ENCODE measurements at regions not wholly inside any gene's neighbourhood (a gene's known extent, or its start where the extent isn't known, plus 50 kb on each side); places are given as distances from the start of the nearest gene placed in this dataset.
A peak's percentile ranks its signal among the peaks of the same experiment; 100 is the strongest.

DNA sequence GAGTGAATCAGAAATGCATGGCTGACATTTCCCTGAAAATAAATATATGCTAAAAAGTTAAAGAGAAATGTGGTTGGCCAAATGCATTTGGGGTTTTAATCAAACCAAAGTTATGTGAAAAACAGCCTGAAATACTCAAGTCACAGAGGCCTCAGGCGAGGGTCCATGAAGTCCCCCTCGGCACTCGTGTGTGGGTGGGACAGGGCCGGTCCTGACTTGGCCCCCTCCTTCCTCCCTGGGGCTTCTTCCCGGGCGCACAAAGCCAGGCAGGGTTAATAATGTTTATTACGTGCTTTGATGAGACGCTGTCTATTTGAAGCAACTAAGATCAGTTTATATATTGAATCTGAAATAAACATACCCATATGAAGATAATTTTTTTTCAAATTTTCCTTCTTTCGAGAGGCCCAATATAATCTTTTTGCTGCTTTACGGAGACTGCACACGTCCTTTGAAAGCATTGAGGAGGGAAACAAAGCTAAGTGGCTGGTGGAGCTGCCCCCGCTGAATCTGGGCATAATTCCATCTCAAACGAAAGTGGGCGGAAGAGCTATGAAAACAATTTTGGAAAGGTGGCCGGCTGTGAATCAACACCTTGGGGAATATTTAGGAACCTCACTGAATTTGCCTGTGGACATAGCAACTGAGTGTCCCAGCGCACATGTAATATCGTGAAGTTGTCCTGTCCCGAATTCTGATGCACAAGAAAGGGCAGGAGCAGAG, 55.8 kb upstream of the SMOC2 start:
- DNase-seq (peak in 1 of 4 donors; percentile 38), ATAC-seq (no peak)
- H3K27me3 ChIP-seq, result peaks cover 0 to 35% of the 10 kb centered on the region in 2 donors
- no peak overlapping the region for H3K4me3 ChIP-seq
- peaks cover 0 to 18% of the 10 kb centered on the region in 2 donors for H3K9me3 ChIP-seq
- H3K36me3 ChIP-seq, result no peaks in the 10 kb centered on the region
- H3K27ac ChIP-seq, result peak overlapping the region in 1 of 2 donors; percentile 69
- no peaks in the 10 kb centered on the region for H3K4me1 ChIP-seq
- intact Hi-C loops (cut with DNase I), result no loop called here
- TF ChIP-seq, protein P1, sequence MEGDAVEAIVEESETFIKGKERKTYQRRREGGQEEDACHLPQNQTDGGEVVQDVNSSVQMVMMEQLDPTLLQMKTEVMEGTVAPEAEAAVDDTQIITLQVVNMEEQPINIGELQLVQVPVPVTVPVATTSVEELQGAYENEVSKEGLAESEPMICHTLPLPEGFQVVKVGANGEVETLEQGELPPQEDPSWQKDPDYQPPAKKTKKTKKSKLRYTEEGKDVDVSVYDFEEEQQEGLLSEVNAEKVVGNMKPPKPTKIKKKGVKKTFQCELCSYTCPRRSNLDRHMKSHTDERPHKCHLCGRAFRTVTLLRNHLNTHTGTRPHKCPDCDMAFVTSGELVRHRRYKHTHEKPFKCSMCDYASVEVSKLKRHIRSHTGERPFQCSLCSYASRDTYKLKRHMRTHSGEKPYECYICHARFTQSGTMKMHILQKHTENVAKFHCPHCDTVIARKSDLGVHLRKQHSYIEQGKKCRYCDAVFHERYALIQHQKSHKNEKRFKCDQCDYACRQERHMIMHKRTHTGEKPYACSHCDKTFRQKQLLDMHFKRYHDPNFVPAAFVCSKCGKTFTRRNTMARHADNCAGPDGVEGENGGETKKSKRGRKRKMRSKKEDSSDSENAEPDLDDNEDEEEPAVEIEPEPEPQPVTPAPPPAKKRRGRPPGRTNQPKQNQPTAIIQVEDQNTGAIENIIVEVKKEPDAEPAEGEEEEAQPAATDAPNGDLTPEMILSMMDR (IDR thresholded peaks at IDR 0.05), result no peak

DNA sequence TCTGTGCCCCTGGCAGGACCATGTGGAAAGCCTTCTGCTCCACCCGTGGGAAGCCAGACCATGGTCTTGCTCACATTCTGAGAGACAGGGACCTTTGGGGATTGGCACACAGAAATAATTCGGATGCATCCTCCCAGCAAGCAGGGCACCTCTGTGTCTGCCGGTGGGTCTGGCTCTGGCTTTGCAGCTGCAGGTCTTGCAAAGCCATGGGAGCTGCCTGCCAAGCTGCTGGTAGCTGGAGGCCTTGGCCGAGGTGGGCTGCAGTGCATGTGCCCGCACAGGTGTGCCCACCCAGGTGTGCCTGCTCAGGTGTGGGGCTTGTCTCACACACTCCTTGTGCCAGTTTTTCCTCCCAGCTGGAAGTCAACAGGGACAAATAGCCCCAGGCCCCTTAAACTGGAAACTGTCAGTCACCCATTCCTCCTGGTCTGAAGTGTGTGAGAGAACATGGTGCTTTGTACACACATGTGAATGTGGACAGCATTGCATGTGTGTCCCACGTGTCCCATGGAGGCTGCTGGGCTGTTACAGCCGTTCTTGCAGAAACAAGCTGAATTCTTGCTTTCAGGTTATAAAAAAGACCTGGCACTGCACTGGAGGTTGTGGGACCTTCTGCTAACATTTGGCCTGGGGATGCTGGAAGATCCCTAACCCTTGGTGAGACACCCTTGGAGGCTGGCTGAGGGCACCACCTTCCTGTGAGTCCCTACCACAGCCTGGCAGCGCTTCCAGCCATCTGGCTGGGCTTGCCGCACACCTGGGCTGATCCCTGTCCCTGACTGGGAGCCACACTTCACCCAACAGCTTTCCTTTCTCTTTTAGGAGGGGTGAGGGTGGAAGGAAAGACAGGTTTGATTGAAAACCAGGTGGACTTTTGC, 54.9 kb upstream of the SMOC2 start:
- Histone ChIP-seq H3K9me3 (peaks cover 0 to 13% of the 10 kb centered on the region in 2 donors), H3K36me3 (no peaks in the 10 kb centered on the region), H3K27me3 (peaks cover 0 to 44% of the 10 kb centered on the region in 2 donors), H3K4me1 (no peaks in the 10 kb centered on the region), H3K4me3 (no peak overlapping the region), H3K27ac (no peak overlapping the region)
- no peak for ATAC-seq
- TF ChIP-seq, protein P1 (IDR thresholded peaks at IDR 0.05), result no peak
- intact Hi-C loops (cut with DNase I), result no loop called here
- peak in 1 of 4 donors; percentile 56 for DNase-seq

DNA sequence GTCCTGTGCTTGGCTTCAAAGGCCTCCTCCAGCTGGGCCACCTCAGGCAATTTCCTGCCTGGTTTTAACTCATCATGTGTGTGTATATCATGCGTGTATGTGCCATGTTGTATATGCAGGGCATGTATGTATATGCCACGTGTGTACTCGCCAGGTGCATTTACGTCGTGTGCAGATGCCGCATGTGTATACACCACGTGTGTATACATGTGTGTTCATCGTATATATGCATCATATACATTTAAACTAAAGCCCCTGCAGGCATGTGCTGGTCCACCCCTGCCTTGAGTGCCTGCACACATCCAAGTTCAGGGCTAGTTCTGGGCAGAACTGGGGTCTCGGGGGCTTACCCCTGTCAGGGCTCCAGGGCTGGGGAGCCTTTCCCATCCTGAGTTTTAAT, 54.0 kb upstream of the SMOC2 start:
- Histone ChIP-seq H3K9me3 (peaks cover 0 to 5% of the 10 kb centered on the region in 2 donors), H3K36me3 (no peaks in the 10 kb centered on the region), H3K4me3 (no peak overlapping the region), H3K27me3 (peaks cover 0 to 46% of the 10 kb centered on the region in 2 donors), H3K4me1 (no peaks in the 10 kb centered on the region), H3K27ac (no peak overlapping the region)
- intact Hi-C loops (cut with DNase I), result no loop called here
- ATAC-seq (no peak), DNase-seq (peak in 1 of 4 donors; percentile 37)
- TF ChIP-seq, protein P1 (IDR thresholded peaks at IDR 0.05), result no peak

DNA sequence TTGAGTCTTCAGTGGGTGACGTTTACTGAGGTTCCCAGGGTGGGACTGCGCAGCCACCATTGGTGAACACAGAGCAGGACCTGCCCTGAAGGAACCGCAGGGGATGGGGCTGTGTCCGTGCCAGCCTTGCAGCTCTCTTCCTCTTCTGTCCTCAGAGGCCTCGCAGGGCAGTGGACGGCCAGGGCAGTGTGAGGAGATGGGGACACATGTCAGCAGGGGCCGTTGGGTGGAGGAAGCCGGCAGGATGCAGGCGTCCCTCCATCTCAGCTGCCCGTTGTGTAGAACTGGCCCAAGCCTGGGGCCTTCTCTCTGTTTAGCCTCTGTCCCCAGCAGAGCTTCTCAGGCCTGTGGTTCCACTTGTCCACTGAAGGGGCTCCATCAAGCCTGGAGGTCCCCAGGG, 53.6 kb upstream of the SMOC2 start:
- intact Hi-C loops (cut with DNase I), result no loop called here
- Histone ChIP-seq H3K4me1 (no peaks in the 10 kb centered on the region), H3K4me3 (no peak overlapping the region), H3K36me3 (no peaks in the 10 kb centered on the region), H3K9me3 (peaks cover 0 to 2% of the 10 kb centered on the region in 2 donors), H3K27me3 (peaks cover 0 to 46% of the 10 kb centered on the region in 2 donors), H3K27ac (no peak overlapping the region)
- TF ChIP-seq, protein P1 (IDR thresholded peaks at IDR 0.05), result no peak
- no peak for ATAC-seq
- DNase-seq, result peak in 1 of 4 donors; percentile 63

DNA sequence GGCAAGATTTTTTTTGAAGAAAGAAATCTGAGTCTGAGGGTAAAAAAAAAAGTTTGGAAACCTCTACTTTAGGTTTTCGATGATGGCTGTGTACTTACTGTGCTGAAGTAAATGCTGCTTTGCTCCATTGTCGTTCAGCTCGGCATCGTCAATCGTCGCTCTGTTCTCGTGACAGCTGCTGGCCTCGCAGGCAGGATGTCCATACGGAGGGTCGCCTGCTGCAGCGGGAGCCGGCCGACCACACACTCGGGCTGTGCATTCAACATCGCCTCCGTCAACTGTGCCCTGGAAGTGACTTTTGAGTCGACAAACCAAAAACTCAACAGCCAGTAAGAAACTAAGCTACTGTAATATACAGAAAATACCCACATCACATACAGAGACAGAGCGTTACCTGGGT, 53.1 kb upstream of the SMOC2 start:
- no peak overlapping the region for H3K27ac ChIP-seq
- H3K4me3 ChIP-seq, result no peak overlapping the region
- intact Hi-C loops (cut with DNase I), result no loop called here
- TF ChIP-seq, protein P1 (IDR thresholded peaks at IDR 0.05), result no peak
- no peak for ATAC-seq
- H3K36me3 ChIP-seq, result no peaks in the 10 kb centered on the region
- H3K4me1 ChIP-seq, result no peaks in the 10 kb centered on the region
- peak in 1 of 4 donors; percentile 47 for DNase-seq
- H3K27me3 ChIP-seq, result peaks cover 0 to 46% of the 10 kb centered on the region in 2 donors
- H3K9me3 ChIP-seq, result peaks cover 0 to 2% of the 10 kb centered on the region in 2 donors

Measured in left lung (tissue), 4 donors.